GM06990 (cell line): ENCODE measurements at regions not wholly inside any gene's neighbourhood (a gene's known extent, or its start where the extent isn't known, plus 50 kb on each side); places are given as distances from the start of the nearest gene placed in this dataset.

Experiments used
- DNase-seq: peaks from one replicate; pipeline ENCODE4 v3.0.0-alpha.2; 2011; ENCODE audit not compliant: insufficient read length; ENCODE audit errors: extremely low read depth
- H3K27me3 ChIP-seq: replicated peaks from 2 replicates; pipeline ENCODE4 v1.6.0; 2011; ENCODE audit warnings: low read length; ENCODE audit not compliant: control insufficient read depth, insufficient read depth
- H3K36me3 ChIP-seq: 2 replicates; pipeline ENCODE4 v1.5.1; 2011; ENCODE audit warnings: low read length; ENCODE audit not compliant: control insufficient read depth, insufficient read depth
- H3K4me3 ChIP-seq: replicated peaks from 2 replicates; pipeline ENCODE4 v1.5.1; 2011; ENCODE audit warnings: low read depth, mild to moderate bottlenecking, control low read depth, low read length
- CTCF ChIP-seq: IDR thresholded peaks from 2 replicates; pipeline ENCODE4 v1.5.1; 2011; ENCODE audit warnings: low read length, control low read depth, mild to moderate bottlenecking, inconsistent platforms; ENCODE audit not compliant: insufficient read depth, poor library complexity, severe bottlenecking

- H3K4me3 ChIP-seq, result peak overlapping the region; percentile 32; the same call in 1 of the 2 replicates
- no peak for DNase-seq
- no peak for TF ChIP-seq CTCF
- no peaks in the 10 kb centered on the region for H3K36me3 ChIP-seq
- no peaks in the 10 kb centered on the region for H3K27me3 ChIP-seq
Observed at GRCh38 chr3:117191245-117191644, 481.7 kb downstream of the TUSC7 start.

DNA sequence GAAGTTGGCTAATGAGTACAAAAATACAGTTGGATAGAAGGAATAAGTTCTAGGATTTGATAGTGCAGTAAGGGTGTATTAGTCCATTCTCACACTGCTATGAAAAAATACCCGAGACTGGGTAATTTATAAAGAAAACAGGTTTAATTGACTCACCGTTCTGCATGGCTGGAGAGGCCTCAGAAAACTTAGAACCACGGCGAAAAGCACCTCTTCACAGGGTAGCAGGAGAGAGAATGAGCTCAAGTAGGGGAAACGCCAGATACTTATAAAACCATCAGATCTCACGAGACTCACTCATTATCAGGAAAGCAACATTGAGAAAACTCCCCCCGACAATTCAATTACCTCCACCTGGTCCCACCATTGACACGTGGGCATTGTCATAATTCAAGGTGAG, 483.3 kb downstream of the TUSC7 start:
- no peak for TF ChIP-seq CTCF
- H3K4me3 ChIP-seq, result peak overlapping the region; percentile 43
- no peaks in the 10 kb centered on the region for H3K27me3 ChIP-seq
- no peak for DNase-seq
- H3K36me3 ChIP-seq, result no peaks in the 10 kb centered on the region

DNA sequence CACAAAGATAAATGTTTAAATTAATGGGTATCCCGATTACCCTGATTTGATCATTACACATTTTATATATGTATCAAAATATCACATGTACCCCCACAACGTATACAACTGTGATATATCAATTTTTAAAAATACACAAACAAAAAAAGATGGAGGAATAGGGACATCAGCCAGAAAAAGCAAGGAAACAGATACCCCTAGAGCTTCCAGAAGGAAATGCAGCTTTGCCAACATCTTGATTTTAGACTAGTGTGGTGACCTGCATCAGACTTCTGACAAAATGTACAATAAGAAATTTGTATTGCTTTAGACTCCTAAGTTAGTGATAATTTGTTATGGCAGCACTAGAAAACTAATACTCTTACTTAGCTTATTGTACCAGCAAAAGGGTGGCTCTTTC, 483.8 kb downstream of the TUSC7 start:
- Histone ChIP-seq H3K27me3 (no peaks in the 10 kb centered on the region), H3K4me3 (no peak overlapping the region), H3K36me3 (no peaks in the 10 kb centered on the region)
- no peak for DNase-seq
- peak; percentile 7 for TF ChIP-seq CTCF

- no peak for DNase-seq
- H3K4me3 ChIP-seq, result no peak overlapping the region
- no peaks in the 10 kb centered on the region for H3K27me3 ChIP-seq
- no peaks in the 10 kb centered on the region for H3K36me3 ChIP-seq
- TF ChIP-seq CTCF, result no peak
Observed at GRCh38 chr3:117195034-117195433, 485.5 kb downstream of the TUSC7 start.

DNA sequence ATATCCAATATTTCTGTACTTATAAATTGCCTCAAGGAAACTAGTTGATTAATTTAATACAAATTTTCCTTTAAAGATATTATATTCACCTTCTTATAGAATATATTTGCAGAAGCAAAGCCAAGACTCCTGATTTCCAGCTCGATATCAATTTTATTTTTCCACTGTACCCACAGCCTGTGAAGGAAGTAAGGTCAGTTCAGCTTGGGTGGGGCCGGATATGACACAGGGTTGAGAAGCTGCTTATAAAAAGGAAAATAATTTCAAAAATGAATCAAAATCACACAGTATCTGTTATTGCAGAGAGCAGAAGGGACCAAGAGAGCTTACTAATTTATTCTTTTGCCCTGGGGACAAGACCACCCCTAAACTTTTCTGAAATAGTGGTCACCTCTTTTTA, 491.4 kb downstream of the TUSC7 start:
- no peak for TF ChIP-seq CTCF
- H3K36me3 ChIP-seq, result no peaks in the 10 kb centered on the region
- DNase-seq, result no peak
- no peaks in the 10 kb centered on the region for H3K27me3 ChIP-seq
- no peak overlapping the region for H3K4me3 ChIP-seq
